Pons (tissue), 1 donor: ENCODE measurements at regions not wholly inside any gene's neighbourhood (a gene's known extent, or its start where the extent isn't known, plus 50 kb on each side); places are given as distances from the start of the nearest gene placed in this dataset.
A peak's percentile ranks its signal among the peaks of the same experiment; 100 is the strongest.

Source experiments
- DNase-seq: peaks from one replicate; pipeline ENCODE4 v3.0.0-alpha.2; 2016; ENCODE audit warnings: low spot score

DNA sequence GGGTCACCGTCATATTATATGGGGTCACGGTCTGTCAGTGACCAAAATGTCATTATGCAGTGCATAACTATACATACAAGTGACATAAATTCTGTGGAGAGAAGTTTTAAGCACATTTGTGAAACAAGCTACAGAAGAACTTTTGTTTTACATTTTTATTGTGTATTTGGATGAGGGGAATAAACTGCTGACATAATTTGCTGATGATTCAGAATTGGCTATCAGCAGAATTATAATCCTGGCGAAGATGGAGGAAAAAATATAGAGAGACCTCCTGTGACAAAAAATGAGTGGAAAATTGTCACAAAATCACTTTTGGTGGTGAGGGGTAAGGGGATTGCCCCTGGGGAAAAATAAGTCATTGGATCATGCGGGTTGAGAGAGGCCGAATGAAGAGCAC, 116.3 kb upstream of the ANKRD55 start:
- no peak for DNase-seq

DNA sequence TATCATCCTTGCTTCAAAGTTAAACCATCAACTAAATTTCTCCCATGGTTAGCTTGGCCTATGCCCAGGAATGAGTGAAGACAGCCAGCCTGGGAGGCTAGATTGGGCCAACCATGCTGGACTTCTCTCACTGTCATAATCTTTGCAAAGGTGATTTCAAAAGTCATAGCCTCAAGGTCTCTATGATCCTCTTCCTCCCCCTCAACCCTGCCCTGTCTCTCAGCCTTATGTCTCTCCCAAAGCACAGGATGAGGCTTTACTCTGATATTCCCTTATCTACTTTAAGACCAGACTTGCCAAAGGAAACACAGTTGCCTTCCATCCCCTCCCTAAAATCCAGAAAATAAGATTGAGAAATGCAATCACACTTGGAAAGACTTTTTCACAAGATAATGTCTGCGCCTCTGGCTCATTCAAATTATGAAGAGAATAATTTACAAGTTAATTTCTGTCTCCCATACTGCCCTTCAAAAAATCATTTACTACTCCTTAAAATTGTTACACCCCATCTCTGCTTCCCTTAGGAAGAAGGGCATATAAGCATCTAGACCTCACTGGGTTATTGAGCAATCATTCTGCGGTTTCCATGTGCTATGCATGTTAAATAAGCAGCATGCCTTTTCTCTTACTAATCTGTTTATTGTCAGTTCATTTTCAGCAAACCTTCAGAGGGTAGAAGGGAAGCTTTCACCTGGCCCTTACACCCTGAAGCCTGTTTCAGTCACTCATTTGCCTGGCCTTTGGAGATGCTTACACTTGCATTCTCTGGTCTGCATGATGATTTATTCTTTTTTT, 113.8 kb upstream of the ANKRD55 start:
- DNase-seq: no peak

DNA sequence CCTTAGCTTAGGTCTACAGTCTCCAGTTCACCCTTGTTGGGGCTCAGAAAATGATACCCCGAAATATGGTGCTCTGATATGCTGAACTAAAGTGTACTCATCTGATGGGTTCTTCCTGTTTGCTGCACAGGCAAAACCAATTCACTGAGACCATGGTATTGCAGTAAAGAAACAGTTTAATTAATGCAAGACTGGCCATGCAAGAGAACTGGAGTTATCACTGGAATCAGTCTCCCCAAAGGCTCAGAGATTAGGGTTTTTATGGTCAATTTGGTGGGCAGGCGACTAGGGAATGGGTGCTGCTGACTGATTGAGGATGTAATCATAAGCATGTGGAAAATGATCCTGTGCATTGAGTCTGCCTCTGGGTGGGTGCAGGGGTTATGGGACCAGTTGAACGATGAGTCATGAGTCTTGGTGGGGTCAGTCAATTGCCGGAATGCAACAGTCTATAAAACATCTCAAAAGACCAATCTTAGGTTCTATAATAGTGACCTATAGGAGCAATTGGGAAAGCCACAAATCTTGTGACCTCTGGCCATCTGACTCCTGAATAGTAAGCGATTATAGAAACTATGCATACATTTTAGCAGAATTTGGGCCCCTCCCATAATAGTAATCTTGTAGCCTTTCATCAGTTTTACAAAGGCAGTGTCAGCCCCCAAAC, 113.0 kb upstream of the ANKRD55 start:
- DNase-seq: no peak

DNA sequence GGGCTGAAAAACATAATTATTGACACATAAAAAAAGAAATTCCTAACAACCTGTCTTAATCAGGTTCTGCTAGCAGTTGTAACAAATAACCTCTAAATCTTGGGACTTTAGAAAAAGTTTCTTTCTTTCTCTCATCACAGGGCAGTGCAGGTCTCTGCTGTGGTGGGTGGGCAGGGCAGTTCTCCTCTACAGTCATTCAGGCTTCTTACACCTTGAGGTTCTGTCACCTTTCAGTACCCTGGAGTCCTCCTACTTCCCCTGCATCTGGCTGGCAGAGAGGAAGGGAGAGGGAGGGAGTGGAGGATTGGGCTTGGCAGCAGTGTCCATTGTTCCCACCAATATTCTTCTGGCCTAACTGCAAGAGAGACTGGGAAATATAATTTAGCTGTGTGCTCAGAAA, 112.2 kb upstream of the ANKRD55 start:
- DNase-seq: no peak

DNA sequence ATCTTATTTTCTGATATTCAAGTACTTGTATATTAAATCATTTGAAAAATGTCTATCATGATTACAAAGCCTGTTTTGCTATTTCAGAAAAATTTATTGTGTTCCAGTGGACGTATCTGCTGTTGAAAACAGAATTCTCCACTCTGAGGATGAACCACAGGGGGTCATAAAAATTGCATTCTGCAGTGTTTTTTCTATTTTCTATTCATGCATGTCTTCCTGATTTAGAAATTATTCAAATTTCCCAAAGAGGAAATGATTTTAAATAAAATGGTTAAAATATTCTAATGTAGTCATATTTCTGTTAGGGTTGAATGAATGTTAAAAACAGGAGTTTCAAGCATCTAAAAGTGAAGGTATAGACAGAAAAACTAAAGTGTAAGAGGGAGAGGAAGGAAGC, 111.5 kb upstream of the ANKRD55 start:
- DNase-seq: no peak

DNA sequence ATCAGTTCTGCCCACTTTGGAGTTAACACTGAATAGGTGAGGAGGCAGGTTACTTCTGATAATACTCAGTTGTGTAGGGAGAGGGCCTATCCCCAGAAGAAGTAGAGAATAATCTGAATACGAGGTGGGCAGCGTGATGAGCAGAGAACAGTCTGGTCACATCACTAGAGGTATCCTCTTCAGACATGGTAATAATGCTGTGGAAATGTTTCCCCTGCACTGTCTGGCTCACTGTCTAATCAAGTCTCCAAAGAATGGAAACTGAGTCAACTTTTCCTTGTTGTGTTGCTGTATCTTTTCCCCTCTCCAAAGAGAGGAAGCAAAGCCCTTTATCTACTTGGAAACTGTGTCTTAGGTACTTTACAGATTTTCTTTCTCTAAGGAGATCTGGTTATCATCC, 110.9 kb upstream of the ANKRD55 start:
- DNase-seq: no peak

DNA sequence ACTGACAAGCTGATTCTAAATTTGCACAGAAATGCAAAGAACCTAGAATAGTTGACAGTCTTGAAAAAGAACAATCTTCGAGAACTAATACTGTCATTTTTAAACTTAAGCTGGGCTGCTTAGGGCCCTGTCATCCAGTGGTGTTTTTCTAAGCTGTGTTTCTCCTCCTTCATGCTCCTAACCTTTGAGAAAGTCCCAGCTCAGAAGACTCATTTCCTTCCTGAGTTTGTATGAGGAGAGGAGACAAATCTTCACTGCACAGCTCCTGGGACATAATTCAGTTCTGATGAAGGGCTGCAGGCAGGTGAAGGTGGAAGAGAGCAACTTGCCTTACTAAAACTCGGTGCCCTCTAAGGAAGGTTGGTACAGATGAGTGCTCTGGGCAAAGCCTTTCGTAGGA, 109.5 kb upstream of the ANKRD55 start:
- no peak for DNase-seq

DNA sequence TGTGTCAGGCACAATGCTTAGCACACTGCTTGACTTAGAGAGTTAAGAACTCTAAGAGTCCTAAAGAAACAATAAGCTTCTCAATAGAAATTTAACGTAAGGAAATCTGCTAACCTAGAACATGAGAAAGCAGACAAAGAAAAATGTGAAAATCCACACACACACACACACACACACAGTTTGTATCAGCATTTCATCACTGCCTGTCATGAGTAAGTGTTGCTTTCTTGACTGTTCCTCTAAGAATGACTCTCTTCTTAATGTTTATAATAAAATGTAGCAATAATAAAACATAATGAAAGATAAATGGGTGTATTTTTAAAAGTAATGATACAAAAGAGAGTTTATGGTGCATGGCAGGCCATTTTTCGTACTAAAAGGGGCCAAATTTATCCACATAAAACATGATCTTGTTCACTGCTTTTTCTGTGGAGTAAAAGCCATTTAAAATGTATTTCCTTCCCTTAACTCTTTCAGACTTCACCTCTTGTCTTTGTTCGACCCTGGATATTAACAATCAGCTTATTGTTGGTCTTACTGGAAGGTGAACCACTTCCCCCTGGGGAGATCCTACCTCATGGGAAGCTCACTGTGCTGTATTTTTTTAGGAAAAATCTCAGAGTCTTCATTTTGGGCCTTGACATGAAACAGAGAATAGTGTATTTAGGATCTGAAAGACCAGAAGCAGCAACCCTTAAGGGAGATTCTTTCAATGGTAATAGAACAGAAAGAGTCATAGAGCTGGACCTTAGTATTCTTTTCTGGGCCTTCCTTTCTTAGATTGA, 107.3 kb upstream of the ANKRD55 start:
- no peak for DNase-seq

DNA sequence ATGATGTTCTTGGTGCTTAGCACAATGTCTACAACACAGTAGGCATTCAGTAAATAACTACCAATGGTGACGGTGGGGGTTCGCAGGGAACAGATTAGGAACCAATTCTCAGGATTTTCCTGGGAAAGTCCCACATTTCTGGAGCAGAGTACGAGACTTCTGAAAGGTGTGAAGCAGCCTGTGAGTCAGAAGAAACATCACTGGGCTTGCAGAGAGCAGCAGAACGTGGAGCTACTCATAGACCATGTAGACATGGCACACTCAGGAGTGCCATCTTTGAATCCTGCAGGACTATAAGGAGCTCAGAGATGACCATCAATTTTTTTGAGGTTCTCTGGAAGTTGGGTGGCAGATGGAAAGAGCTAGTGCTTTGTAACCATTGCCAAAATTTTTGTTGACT, 106.6 kb upstream of the ANKRD55 start:
- DNase-seq: no peak

DNA sequence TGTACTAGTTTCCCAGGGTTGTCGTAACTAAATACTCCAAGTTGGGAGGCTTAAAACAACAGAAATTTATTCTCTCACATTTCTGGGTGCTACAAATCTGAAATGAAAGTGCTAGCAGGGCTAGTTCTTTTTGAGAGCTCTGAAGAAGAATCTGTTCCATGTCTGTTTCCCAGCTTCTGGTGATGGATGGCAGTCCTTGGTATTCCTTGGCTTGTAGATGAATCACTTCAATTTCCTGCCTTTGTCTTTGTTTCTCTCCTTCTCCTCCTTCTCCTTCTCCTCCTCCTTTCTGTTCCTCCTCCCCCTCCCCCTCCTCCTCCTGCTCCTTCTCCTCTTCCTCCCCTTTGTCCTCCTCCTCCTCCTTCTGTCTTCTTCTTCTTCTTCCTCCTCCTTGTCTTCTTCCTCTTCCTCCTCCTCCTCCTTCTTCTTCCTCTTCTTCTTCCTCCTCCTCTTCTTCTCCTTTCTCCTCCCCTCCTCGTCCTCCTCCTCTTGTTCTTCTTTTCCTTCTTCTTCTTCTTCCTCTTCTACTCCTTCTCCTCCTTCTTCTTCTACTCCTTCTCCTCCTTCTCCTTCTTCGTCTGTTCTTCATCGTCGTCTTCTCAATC, 104.7 kb upstream of the ANKRD55 start:
- DNase-seq: no peak

DNA sequence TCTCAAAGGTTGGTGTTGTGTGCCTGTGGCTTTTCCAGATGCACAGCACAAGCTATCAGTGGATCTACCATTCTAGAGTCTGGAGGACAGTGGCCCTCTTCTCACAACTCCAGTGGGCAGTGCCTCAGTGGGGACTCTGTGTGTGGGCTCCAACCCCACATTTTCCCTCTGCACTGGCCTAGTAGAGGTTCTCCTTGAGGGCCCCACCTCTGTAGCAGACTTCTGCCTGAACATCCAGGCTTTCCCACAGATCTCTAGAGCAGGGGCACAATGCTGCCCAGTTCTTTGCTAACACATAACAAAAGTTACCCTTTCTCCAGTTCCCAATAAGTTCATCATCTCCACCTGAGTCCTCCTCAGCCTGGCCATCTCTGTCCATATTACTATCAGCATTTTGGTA, 102.1 kb upstream of the ANKRD55 start:
- DNase-seq: no peak

DNA sequence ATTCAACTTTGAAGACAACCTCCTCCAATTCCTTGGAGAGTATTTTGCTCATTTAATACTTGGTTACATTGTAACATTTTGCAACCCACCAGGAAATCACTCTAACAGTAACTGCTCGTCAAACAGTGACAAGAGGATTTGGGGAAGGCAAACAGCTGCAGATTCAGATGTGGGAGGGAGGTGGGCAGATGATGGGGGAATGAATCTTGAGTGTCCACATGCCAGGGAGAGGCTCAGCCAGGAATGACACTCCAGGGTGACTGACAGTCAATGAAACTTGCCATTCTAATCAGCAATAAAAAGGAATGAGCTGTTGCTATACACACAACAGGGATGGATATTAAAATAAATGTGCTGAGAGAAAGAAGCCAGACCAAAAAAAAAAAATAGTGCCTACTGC, 97.7 kb upstream of the ANKRD55 start:
- no peak for DNase-seq

DNA sequence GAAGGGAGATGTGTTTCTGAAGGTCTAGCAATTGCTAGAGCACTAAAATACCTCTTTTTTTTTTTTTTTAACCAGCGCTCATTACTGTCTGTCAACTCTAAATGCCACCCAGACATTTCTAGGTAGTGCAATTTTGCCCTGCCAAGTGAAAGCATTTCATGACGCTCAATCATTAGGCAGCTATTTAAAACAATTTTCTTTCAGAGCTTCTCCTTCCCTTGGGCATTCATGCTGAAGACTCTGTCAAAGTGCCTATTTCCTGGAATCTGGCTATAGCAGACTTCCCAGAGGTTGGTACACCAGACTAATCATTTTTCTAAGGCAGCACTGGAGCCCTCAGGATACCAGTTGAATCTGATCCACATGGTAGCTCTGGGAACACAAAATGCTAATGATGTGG, 97.0 kb upstream of the ANKRD55 start:
- peak; percentile 20 for DNase-seq

DNA sequence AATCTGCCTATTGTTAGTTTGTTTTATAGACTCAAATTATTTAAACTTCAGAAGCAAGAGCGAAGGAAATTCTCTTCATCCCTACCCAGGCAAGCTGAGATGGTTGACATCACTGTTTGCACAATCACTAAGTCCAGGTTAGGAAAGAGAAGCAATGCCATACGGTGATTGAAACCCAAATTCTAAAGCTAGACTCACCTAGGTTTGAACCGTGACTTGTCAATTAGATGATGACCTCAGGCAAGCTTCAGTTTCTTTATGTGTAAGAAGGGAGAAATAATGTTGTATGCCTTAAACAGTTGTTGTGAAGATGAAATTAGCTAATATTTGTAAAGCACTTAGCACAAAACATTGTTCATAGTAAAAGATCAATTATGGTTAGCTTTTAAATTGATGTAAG, 96.5 kb upstream of the ANKRD55 start:
- DNase-seq: no peak

DNA sequence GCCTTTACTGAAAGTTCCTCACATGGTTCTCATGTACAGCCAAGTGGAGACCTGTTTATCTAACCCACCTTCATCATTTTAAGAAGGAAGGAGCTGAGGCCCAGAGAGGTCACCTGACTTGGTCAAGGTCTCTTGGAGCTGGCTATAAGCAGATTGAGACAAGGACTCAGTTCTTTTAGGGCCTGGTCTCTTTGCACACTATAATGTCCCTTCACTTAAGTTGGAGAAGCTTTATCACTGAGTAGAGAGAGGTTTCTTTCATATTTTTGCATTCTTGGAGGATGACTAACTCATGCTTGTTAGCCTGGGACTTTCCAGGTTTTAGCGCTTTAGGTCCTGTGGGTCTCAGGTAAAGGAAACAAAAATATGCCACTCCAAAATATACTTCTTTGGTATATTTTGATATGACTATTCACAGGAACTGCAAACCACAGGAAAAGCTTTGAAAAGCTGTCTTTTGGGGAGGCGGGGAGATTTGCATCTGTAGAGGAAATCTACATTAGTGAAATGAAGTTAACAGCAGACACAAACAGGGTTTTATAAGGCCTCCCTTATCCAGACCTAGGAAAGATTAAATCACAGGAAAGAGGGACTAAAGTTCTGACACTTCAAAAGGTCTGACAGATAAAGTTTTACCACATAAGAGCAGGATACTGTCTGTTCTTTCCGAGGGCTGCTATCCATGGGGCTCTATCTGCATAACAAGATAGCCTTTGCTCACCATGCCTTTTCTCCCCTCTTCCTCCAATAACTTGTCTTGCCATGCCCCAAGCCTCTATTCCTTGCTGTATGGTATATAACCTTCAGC, 95.8 kb upstream of the ANKRD55 start:
- DNase-seq: no peak

DNA sequence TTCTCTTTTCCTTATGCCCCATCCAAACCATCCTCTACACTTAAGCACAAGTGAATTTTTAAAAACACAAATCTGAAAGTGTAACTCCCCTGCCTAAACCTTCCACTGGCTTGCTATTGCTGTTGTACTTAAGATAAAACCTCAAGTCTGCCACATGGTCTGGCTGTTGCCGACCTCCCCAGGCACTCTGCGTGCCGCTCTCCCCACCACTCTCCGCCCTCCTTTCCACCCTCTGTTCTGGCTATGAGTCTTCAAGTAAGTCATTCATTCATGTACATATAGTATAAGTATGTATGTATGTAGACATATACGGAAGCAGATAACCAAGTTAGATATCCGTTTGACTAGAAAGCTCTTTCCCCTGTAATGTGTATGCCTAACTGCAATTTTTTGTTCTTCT, 94.7 kb upstream of the ANKRD55 start:
- DNase-seq: no peak

DNA sequence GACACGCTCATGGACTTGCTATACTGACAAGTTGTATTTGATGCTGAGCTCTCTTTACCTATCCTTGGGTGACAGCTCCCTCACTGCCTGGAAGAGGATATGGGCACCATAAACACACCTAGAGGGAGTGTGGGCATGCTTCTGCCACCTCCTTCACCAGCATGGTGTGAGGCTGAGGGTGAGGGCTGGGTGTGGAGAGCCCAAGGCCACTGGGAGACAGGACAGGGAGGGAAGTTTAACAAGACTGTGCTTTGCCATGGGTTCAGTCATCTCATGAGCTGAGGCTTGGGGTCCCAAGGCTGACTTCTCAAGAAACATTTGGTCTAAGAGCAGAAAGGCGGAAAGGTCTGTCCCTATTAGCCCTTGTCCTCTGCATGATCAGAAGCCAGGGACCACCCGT, 93.6 kb upstream of the ANKRD55 start:
- no peak for DNase-seq

DNA sequence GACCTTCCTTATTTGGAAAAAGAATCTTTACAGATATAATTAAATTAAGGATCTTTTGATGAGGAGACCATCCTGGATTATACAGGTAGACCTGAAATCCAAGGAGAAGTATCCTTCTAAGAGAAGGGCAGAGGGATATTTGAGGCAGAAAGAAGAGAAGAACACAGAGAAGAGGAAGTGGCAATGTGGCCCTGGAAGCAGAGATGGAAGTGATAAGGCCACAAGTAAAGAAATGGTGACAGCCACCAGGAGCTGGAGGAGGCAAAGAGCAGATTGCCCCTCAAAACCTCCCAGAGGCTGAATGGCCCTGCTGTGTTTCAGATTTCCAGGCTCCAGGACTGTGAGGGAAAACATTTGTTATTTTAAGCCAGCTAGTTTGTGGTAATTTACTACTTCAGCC, 93.0 kb upstream of the ANKRD55 start:
- DNase-seq: no peak

DNA sequence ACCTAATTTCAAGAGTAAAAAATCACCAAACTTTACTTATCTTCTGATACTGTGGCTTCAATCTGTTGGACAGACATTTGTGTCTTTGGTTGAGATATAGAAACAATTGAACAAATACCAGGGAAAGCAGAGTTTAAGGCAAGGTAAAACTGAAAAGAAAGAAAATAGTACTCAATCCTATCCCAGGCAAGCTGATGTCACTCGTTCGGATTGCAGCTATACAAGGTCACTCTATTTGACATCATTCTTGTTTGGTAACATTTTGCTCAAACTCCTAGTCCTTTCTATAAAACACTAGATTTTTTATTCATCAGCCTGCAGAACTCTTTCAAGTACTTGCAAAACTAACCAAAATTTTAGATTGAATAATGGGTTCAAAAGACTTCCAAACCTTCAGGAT, 91.9 kb upstream of the ANKRD55 start:
- DNase-seq: no peak

DNA sequence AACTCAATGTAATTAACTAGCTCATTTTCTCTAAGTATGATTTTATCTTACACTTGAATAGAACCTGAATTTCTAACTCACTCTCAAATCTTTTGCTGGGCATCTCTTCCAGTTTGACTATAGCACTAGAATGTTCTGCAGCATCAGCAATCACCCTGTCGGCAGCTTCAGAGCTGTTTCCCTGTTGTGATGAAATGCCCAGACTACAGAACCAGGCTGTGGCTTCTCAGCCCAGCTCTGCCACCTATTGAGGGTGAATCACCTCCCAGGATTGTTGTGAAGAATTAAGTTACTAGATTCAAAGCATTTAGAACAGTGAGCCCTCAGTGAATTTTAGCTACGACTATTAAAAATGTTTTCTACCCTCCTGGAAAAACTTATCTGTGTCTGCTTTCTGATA, 90.4 kb upstream of the ANKRD55 start:
- peak; percentile 21 for DNase-seq

DNA sequence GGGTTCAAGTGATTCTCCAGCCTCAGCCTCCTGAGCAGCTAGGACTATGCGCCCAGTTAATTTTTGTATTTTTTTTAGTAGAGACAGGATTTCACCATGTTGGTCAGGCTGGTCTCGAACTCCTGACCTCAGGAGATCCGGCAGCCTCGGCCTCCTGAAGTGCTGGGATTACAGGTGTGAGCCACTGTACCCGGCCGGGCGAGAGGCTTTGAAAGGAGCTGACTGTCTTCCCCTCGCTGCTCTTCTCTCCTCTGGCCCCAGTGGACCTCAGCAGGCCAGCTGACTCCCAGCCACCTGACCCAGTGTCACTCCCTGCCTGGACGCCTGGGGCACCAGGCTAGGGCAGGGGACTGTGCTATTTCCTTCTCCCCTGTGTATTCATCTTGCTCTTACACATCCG, 89.5 kb upstream of the ANKRD55 start:
- DNase-seq: no peak
